ENCODE measurements at regions not wholly inside any gene's neighbourhood (a gene's known extent, or its start where the extent isn't known, plus 50 kb on each side); places are given as distances from the start of the nearest gene placed in this dataset.

- TF ChIP-seq CTCF (IDR thresholded peaks at IDR 0.05; ENCODE audit: low read depth, low read length) = no peak
- no peak overlapping the region for H3K4me3 ChIP-seq (ENCODE audit: low read depth, low read length)
- in situ Hi-C loops (cut with HindIII; ENCODE audit: low sequenced_read_pairs) = no loop called here
- peak; percentile 55 for DNase-seq (ENCODE audit: low read depth, low spot score)
These were observed 297.3 kb upstream of the THBS1 start for GRCh38 chr15:39283531-39283930.

- in situ Hi-C loops (cut with HindIII; ENCODE audit: low sequenced_read_pairs) = no loop called here
- no peak for TF ChIP-seq CTCF (IDR thresholded peaks at IDR 0.05; ENCODE audit: low read depth, low read length)
- no peak overlapping the region for H3K4me3 ChIP-seq (ENCODE audit: low read depth, low read length)
- DNase-seq (ENCODE audit: low read depth, low spot score) = no peak
These were observed 295.8 kb upstream of the THBS1 start for GRCh38 chr15:39285071-39285470.

DNA sequence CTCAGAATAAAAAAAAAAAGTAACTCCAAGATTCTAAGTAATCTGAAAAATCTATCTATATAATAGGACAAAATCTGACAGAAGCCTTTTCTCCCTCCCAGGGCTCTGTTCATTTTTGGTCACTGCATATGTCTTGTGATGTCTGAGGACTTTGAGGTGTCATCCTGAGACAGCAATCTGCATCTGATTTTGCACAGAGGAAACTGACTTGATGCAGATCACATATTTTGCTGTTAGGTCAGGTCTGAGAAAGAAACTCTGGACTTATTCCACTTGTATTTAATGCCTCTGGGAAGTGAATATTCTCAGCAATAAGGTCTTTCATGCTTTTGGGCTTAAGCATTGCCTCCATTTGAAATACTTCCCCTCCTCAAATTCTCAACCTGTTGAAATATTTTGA, 295.2 kb upstream of the THBS1 start:
- in situ Hi-C loops (cut with HindIII; ENCODE audit: low sequenced_read_pairs) = no loop called here
- TF ChIP-seq CTCF (IDR thresholded peaks at IDR 0.05; ENCODE audit: low read depth, low read length) = no peak
- DNase-seq (ENCODE audit: low read depth, low spot score) = no peak

DNA sequence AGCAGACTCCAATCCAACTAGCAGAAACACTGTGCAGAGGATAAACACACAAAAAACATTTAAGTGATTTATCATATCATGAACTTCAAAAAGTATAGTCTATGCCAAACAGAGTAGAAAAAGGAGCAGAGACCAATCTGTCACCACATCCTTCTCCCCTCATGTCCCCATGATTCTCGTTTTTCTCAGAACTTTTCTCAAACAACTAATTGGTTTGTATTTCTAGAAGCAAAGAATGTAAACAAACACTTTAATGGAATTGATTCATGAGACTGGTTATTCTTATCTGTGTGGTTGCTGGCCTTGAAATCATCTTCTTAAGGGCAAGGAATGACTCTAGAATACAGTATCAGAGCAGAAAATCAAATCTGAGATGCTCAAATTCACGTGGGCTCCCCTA, 294.2 kb upstream of the THBS1 start:
- in situ Hi-C loops (cut with HindIII; ENCODE audit: low sequenced_read_pairs) = no loop called here
- no peak for TF ChIP-seq CTCF (IDR thresholded peaks at IDR 0.05; ENCODE audit: low read depth, low read length)
- no peak for DNase-seq (ENCODE audit: low read depth, low spot score)
- H3K4me3 ChIP-seq (ENCODE audit: low read depth, low read length) = no peak overlapping the region

More for the DNA sequence above, 295.2 kb upstream of the THBS1 start:
- no peak overlapping the region for H3K4me3 ChIP-seq (ENCODE audit: low read depth, low read length)

- in situ Hi-C loops (cut with HindIII; ENCODE audit: low sequenced_read_pairs) = no loop called here
- no peak overlapping the region for H3K4me3 ChIP-seq (ENCODE audit: low read depth, low read length)
- DNase-seq (ENCODE audit: low read depth, low spot score) = peak; percentile 48
- TF ChIP-seq CTCF (IDR thresholded peaks at IDR 0.05; ENCODE audit: low read depth, low read length) = no peak
These were observed 293.3 kb upstream of the THBS1 start for GRCh38 chr15:39287322-39288195.

GRCh38 chr15:39290711-39291435, 290.0 kb upstream of the THBS1 start:
- in situ Hi-C loops (cut with HindIII; ENCODE audit: low sequenced_read_pairs) = no loop called here
- no peak overlapping the region for H3K4me3 ChIP-seq (ENCODE audit: low read depth, low read length)
- TF ChIP-seq CTCF (IDR thresholded peaks at IDR 0.05; ENCODE audit: low read depth, low read length) = no peak
- DNase-seq (ENCODE audit: low read depth, low spot score) = no peak

Measured in astrocyte of the spinal cord (primary cell).